NCI-H128 (cell line): ENCODE measurements at regions not wholly inside any gene's neighbourhood (a gene's known extent, or its start where the extent isn't known, plus 50 kb on each side); places are given as distances from the start of the nearest gene placed in this dataset.

Source experiments
- DNase-seq: peaks from one replicate; lab custom pipeline; 2025; ENCODE audit not compliant: unreplicated experiment; lab: John Stamatoyannopoulos, UW

- DNase-seq = no peak
These were observed 195.5 kb downstream of the SIM1 start for GRCh38 chr6:100269189-100269588.

GRCh38 chr6:100268326-100268725 lies 196.4 kb downstream of the SIM1 start:
- DNase-seq = no peak

- DNase-seq = no peak
These were observed 197.0 kb downstream of the SIM1 start for GRCh38 chr6:100267721-100268123.

- no peak for DNase-seq
These were observed 198.0 kb downstream of the SIM1 start for GRCh38 chr6:100266494-100267401.

GRCh38 chr6:100262086-100262485 lies 202.6 kb downstream of the SIM1 start:
- no peak for DNase-seq

- no peak for DNase-seq
These were observed 203.2 kb downstream of the SIM1 start for GRCh38 chr6:100261486-100261885.

GRCh38 chr6:100260584-100260983 lies 204.1 kb downstream of the SIM1 start:
- no peak for DNase-seq

- DNase-seq = no peak
These were observed 204.9 kb downstream of the SIM1 start for GRCh38 chr6:100259865-100260264.

- no peak for DNase-seq
These were observed 206.0 kb downstream of the SIM1 start for GRCh38 chr6:100258752-100259151.

- no peak for DNase-seq
These were observed 206.8 kb downstream of the SIM1 start for GRCh38 chr6:100257793-100258395.

- no peak for DNase-seq
These were observed 209.0 kb downstream of the SIM1 start for GRCh38 chr6:100255701-100256100.

- no peak for DNase-seq
These were observed 217.6 kb downstream of the SIM1 start for GRCh38 chr6:100247123-100247522.

GRCh38 chr6:100246206-100246605 lies 218.5 kb downstream of the SIM1 start:
- no peak for DNase-seq

GRCh38 chr6:100240798-100241197 lies 223.9 kb downstream of the SIM1 start:
- no peak for DNase-seq

GRCh38 chr6:100237821-100238220 lies 226.9 kb downstream of the SIM1 start:
- DNase-seq = no peak

GRCh38 chr6:100236389-100236788 lies 228.3 kb downstream of the SIM1 start:
- DNase-seq = no peak

- no peak for DNase-seq
These were observed 229.1 kb downstream of the SIM1 start for GRCh38 chr6:100235631-100236030.

- no peak for DNase-seq
These were observed 230.1 kb downstream of the SIM1 start for GRCh38 chr6:100234625-100235024.

GRCh38 chr6:100232781-100233573 lies 231.7 kb downstream of the SIM1 start:
- DNase-seq = no peak

GRCh38 chr6:100230953-100231316 lies 233.8 kb downstream of the SIM1 start:
- no peak for DNase-seq

- DNase-seq = no peak
These were observed 234.4 kb downstream of the SIM1 start for GRCh38 chr6:100230115-100230952.
